Ascending aorta (tissue), 2 donors: ENCODE measurements at regions not wholly inside any gene's neighbourhood (a gene's known extent, or its start where the extent isn't known, plus 50 kb on each side); places are given as distances from the start of the nearest gene placed in this dataset.

ENCODE experiments used
- DNase-seq, 2 donors: peaks; one replicate each; pipeline ENCODE4 v3.0.0-alpha.2; 2019; ENCODE audit warnings: low spot score in 2 of 2
- H3K27ac ChIP-seq, 2 donors: fragments of 200-600 bp; sonication (generic); one replicate each; pipeline ENCODE4 v1.5.1; 2016 to 2017; ENCODE audit warnings: mild to moderate bottlenecking in 1 of 2
- H3K27me3 ChIP-seq: fragments of 200-600 bp; sonication (generic); one replicate; pipeline ENCODE4 v1.5.1; 2017
- H3K36me3 ChIP-seq, 2 donors: fragments of 200-600 bp; sonication (generic); one replicate each; pipeline ENCODE4 v1.5.1; 2016
- H3K4me1 ChIP-seq, 2 donors: fragments of 200-600 bp; sonication (generic); one replicate each; pipeline ENCODE4 v1.5.1; 2016 to 2017; ENCODE audit warnings: mild to moderate bottlenecking in 1 of 2
- H3K4me3 ChIP-seq, 2 donors: fragments of 200-600 bp; sonication (generic); one replicate each; pipeline ENCODE4 v1.5.1; 2016 to 2017; ENCODE audit warnings: mild to moderate bottlenecking in 1 of 2
- H3K9me3 ChIP-seq, 2 donors: fragments of 200-600 bp; sonication (generic); one replicate each; pipeline ENCODE4 v1.5.1; 2016
- CTCF ChIP-seq, 3 experiments: fragments of 200-600 bp in 2 of 3; fragments of 450-650 bp in 1 of 3; sonication (generic) in 2 of 3; IDR thresholded peaks; one replicate each; pipeline ENCODE4 v1.5.1; 2016 to 2019; ENCODE audit warnings: antibody characterized with exemption in 3 of 3, mild to moderate bottlenecking in 1 of 3, moderate library complexity in 1 of 3
- intact Hi-C: fragments of 100-400 bp; cut with DNase I; formaldehyde crosslinking; loops from one replicate; pipeline ENCODE4 v1.15.1; 2023

- intact Hi-C loops = no loop called here
Measured at GRCh38 chr18:29351171-29351570, 1174.2 kb upstream of the CDH2 start.

GRCh38 chr18:29328932-29329331 is 1152.0 kb upstream of the CDH2 start:
- no peaks in the 10 kb centered on the region for H3K36me3 ChIP-seq
- intact Hi-C loops = no loop called here
- no peaks in the 10 kb centered on the region for H3K27me3 ChIP-seq
- H3K27ac ChIP-seq = no peak overlapping the region
- H3K9me3 ChIP-seq = peaks cover 6 to 17% of the 10 kb centered on the region in 2 donors
- no peaks in the 10 kb centered on the region for H3K4me1 ChIP-seq
- no peak for TF ChIP-seq CTCF (IDR thresholded peaks at IDR 0.05)
- H3K4me3 ChIP-seq = no peak overlapping the region
- no peak for DNase-seq

More at GRCh38 chr18:29351171-29351570, 1174.2 kb upstream of the CDH2 start:
- no peak overlapping the region for H3K4me3 ChIP-seq
- H3K27ac ChIP-seq = no peak overlapping the region
- no peaks in the 10 kb centered on the region for H3K9me3 ChIP-seq
- no peaks in the 10 kb centered on the region for H3K4me1 ChIP-seq
- no peaks in the 10 kb centered on the region for H3K27me3 ChIP-seq
- no peak for DNase-seq
- no peak for TF ChIP-seq CTCF (IDR thresholded peaks at IDR 0.05)
- H3K36me3 ChIP-seq = no peaks in the 10 kb centered on the region

DNA sequence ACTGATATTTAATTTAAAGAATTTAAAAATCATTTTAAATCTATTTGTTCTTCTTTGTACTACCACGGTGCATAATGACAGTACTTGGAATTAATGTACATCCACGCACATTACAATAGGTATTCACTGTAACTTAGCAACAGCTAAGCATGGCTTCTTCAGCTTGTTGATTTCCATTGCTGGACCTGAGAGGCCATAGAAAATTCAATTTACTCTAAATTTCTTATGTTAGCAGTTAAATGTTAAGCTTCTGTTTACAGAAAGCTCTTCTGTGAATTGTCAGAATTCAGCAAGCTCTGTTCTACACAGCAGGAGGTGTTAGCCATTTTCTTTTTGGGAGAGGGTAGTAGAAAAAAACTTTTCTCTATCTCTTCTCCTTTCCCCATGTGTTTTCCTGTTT is 1149.3 kb upstream of the CDH2 start:
- Histone ChIP-seq H3K27ac (no peak overlapping the region), H3K9me3 (peaks cover 6 to 17% of the 10 kb centered on the region in 2 donors), H3K4me1 (no peaks in the 10 kb centered on the region), H3K36me3 (no peaks in the 10 kb centered on the region), H3K27me3 (no peaks in the 10 kb centered on the region), H3K4me3 (no peak overlapping the region)
- intact Hi-C loops = no loop called here
- DNase-seq = no peak
- TF ChIP-seq CTCF (IDR thresholded peaks at IDR 0.05) = no peak

DNA sequence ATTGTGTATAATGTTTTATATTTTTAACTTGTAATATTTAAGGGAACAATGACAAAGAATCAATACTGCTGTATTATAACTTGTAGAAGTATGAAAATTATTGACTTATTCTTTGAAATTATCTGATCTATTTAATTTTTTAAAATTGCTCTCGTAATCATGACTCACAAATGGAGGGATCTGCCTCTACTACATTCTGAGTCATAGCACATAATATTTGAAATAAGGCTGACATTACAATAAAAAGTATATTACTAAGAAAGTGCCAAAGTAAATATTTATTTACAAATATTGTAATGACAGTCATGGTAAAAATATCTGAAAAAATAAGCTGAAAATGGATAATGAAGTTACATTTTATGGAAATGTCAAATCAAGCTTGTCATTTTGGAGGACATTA is 1144.6 kb upstream of the CDH2 start:
- no peak overlapping the region for H3K27ac ChIP-seq
- H3K9me3 ChIP-seq = no peaks in the 10 kb centered on the region
- intact Hi-C loops = no loop called here
- TF ChIP-seq CTCF (IDR thresholded peaks at IDR 0.05) = no peak
- H3K4me3 ChIP-seq = no peak overlapping the region
- no peaks in the 10 kb centered on the region for H3K4me1 ChIP-seq
- H3K36me3 ChIP-seq = no peaks in the 10 kb centered on the region
- no peak for DNase-seq
- H3K27me3 ChIP-seq = no peaks in the 10 kb centered on the region

- Histone ChIP-seq H3K4me1 (no peaks in the 10 kb centered on the region), H3K27ac (no peak overlapping the region), H3K9me3 (no peaks in the 10 kb centered on the region), H3K36me3 (no peaks in the 10 kb centered on the region), H3K4me3 (no peak overlapping the region), H3K27me3 (no peaks in the 10 kb centered on the region)
- DNase-seq = no peak
- intact Hi-C loops = no loop called here
- TF ChIP-seq CTCF (IDR thresholded peaks at IDR 0.05) = no peak
Measured at GRCh38 chr18:29313312-29313711, 1136.4 kb upstream of the CDH2 start.

DNA sequence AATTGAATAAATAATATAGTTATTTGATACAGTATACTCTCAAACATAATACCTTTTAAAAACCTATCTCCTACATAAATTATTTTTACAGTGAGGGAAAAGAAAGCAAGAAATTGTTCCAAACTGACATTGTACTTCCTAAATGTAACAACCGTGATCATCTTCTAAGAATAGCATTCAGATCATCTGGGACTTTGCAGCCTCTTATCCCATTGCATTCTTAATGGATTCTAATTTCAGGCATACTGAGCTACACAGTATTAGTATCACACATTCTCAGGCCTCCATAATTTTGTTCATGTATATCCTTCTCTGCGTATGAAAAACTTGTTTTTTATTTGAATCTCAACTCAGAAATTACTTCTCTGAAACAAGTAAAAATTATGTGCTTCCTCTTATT is 1134.7 kb upstream of the CDH2 start:
- no peak for TF ChIP-seq CTCF (IDR thresholded peaks at IDR 0.05)
- Histone ChIP-seq H3K4me1 (no peaks in the 10 kb centered on the region), H3K4me3 (no peak overlapping the region), H3K36me3 (no peaks in the 10 kb centered on the region), H3K27me3 (no peaks in the 10 kb centered on the region), H3K9me3 (no peaks in the 10 kb centered on the region), H3K27ac (no peak overlapping the region)
- no peak for DNase-seq
- intact Hi-C loops = no loop called here
